GM23248 (cell line): ENCODE measurements at regions not wholly inside any gene's neighbourhood (a gene's known extent, or its start where the extent isn't known, plus 50 kb on each side); places are given as distances from the start of the nearest gene placed in this dataset.

Source experiments
- EZH2 ChIP-seq: fragments of 200-600 bp; sonication (generic); IDR thresholded peaks from 2 replicates; pipeline ENCODE4 v1.6.1; 2018; ENCODE audit warnings: antibody characterized with exemption, mild to moderate bottlenecking; ENCODE audit not compliant: insufficient read depth, poor library complexity, severe bottlenecking
- EZH2phosphoT487 ChIP-seq: fragments of 200-600 bp; sonication (generic); IDR thresholded peaks from 2 replicates; pipeline ENCODE4 v1.6.1; 2018; ENCODE audit warnings: antibody characterized with exemption, moderate library complexity, mild to moderate bottlenecking, low read depth; ENCODE audit not compliant: insufficient read depth

- TF ChIP-seq EZH2phosphoT487 (no peak), EZH2 (no peak)
Observed at GRCh38 chr4:181258569-181258968, 984.6 kb upstream of the TENM3 start.
